ENCODE measurements at regions not wholly inside any gene's neighbourhood (a gene's known extent, or its start where the extent isn't known, plus 50 kb on each side); places are given as distances from the start of the nearest gene placed in this dataset.
"Not testable (repeated sequence)": the region's sequence is repeated elsewhere in the genome, so short reads cannot be mapped to it uniquely, and the experiment has no call there.

GRCh38 chr21:9013502-9014242 lies 1507.7 kb upstream of the TPTE start:
- peaks cover 69% of the 10 kb centered on the region for H3K9me3 Mint-ChIP-seq
- not testable (repeated sequence) for H3K27me3 Mint-ChIP-seq (ENCODE audit: insufficient read depth)

GRCh38 chr21:9014243-9014734 lies 1507.1 kb upstream of the TPTE start:
- not testable (repeated sequence) for H3K4me1 Mint-ChIP-seq (ENCODE audit: low read depth); DNase-seq; H3K4me3 Mint-ChIP-seq; H3K27me3 Mint-ChIP-seq (ENCODE audit: insufficient read depth); H3K27ac Mint-ChIP-seq
- H3K36me3 Mint-ChIP-seq (ENCODE audit: low read depth): peaks cover 19% of the 10 kb centered on the region
- peaks cover 63% of the 10 kb centered on the region for H3K9me3 Mint-ChIP-seq

More at GRCh38 chr21:9013502-9014242, 1507.7 kb upstream of the TPTE start:
- H3K27ac Mint-ChIP-seq; H3K4me1 Mint-ChIP-seq (ENCODE audit: low read depth); DNase-seq; H3K4me3 Mint-ChIP-seq: not testable (repeated sequence)
- peaks cover 19% of the 10 kb centered on the region for H3K36me3 Mint-ChIP-seq (ENCODE audit: low read depth)

- DNase-seq; H3K27me3 Mint-ChIP-seq (ENCODE audit: insufficient read depth); H3K4me1 Mint-ChIP-seq (ENCODE audit: low read depth); H3K27ac Mint-ChIP-seq; H3K4me3 Mint-ChIP-seq: not testable (repeated sequence)
- H3K36me3 Mint-ChIP-seq (ENCODE audit: low read depth): peaks cover 15% of the 10 kb centered on the region
- peaks cover 63% of the 10 kb centered on the region for H3K9me3 Mint-ChIP-seq
These were observed 1505.7 kb upstream of the TPTE start for GRCh38 chr21:9015483-9016197.

DNA sequence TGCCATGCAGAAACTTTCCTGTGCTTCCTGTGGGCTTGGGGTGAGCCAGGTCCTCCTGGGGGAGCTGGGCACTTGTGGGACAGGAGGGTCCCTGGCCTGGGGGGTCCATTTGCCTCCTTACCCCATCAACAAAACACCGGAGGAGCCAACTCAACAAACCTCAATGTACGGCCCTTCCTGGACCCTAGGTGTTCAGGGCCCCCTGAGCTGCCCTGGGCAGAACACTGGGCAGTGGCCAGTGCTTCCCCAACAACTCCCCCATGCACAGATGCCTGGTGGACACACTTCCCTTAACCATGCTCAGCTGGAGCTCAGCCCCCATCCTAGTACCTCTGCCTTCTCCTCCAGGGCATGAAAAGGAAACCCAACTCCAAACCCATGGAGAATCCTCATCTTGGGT lies 1504.2 kb upstream of the TPTE start:
- peaks cover 57% of the 10 kb centered on the region for H3K9me3 Mint-ChIP-seq
- DNase-seq; H3K27ac Mint-ChIP-seq; H3K4me1 Mint-ChIP-seq (ENCODE audit: low read depth); H3K27me3 Mint-ChIP-seq (ENCODE audit: insufficient read depth); H3K4me3 Mint-ChIP-seq: not testable (repeated sequence)
- peaks cover 15% of the 10 kb centered on the region for H3K36me3 Mint-ChIP-seq (ENCODE audit: low read depth)

GRCh38 chr21:9018731-9019253 lies 1502.6 kb upstream of the TPTE start:
- not testable (repeated sequence) for H3K27ac Mint-ChIP-seq; H3K36me3 Mint-ChIP-seq (ENCODE audit: low read depth); H3K4me1 Mint-ChIP-seq (ENCODE audit: low read depth); H3K27me3 Mint-ChIP-seq (ENCODE audit: insufficient read depth); DNase-seq; H3K4me3 Mint-ChIP-seq
- H3K9me3 Mint-ChIP-seq: peaks cover 41% of the 10 kb centered on the region

- not testable (repeated sequence) for H3K4me1 Mint-ChIP-seq (ENCODE audit: low read depth); H3K27ac Mint-ChIP-seq; H3K36me3 Mint-ChIP-seq (ENCODE audit: low read depth); H3K4me3 Mint-ChIP-seq; DNase-seq; H3K27me3 Mint-ChIP-seq (ENCODE audit: insufficient read depth)
- peaks cover 51% of the 10 kb centered on the region for H3K9me3 Mint-ChIP-seq
These were observed 1497.2 kb upstream of the TPTE start for GRCh38 chr21:9024006-9024767.

- H3K27me3 Mint-ChIP-seq (ENCODE audit: insufficient read depth); H3K36me3 Mint-ChIP-seq (ENCODE audit: low read depth); H3K4me1 Mint-ChIP-seq (ENCODE audit: low read depth); H3K4me3 Mint-ChIP-seq; H3K27ac Mint-ChIP-seq; DNase-seq: not testable (repeated sequence)
- H3K9me3 Mint-ChIP-seq: peaks cover 47% of the 10 kb centered on the region
- TF ChIP-seq, protein P1, sequence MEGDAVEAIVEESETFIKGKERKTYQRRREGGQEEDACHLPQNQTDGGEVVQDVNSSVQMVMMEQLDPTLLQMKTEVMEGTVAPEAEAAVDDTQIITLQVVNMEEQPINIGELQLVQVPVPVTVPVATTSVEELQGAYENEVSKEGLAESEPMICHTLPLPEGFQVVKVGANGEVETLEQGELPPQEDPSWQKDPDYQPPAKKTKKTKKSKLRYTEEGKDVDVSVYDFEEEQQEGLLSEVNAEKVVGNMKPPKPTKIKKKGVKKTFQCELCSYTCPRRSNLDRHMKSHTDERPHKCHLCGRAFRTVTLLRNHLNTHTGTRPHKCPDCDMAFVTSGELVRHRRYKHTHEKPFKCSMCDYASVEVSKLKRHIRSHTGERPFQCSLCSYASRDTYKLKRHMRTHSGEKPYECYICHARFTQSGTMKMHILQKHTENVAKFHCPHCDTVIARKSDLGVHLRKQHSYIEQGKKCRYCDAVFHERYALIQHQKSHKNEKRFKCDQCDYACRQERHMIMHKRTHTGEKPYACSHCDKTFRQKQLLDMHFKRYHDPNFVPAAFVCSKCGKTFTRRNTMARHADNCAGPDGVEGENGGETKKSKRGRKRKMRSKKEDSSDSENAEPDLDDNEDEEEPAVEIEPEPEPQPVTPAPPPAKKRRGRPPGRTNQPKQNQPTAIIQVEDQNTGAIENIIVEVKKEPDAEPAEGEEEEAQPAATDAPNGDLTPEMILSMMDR (IDR thresholded peaks at IDR 0.05): peak; percentile 17; the same call in 1 of the 2 replicates
These were observed 1494.5 kb upstream of the TPTE start for GRCh38 chr21:9026729-9027416.

- H3K4me1 Mint-ChIP-seq (ENCODE audit: low read depth); H3K27me3 Mint-ChIP-seq (ENCODE audit: insufficient read depth); DNase-seq; H3K27ac Mint-ChIP-seq; H3K4me3 Mint-ChIP-seq; H3K36me3 Mint-ChIP-seq (ENCODE audit: low read depth): not testable (repeated sequence)
- H3K9me3 Mint-ChIP-seq: peaks cover 47% of the 10 kb centered on the region
These were observed 1494.0 kb upstream of the TPTE start for GRCh38 chr21:9027417-9027800.

DNA sequence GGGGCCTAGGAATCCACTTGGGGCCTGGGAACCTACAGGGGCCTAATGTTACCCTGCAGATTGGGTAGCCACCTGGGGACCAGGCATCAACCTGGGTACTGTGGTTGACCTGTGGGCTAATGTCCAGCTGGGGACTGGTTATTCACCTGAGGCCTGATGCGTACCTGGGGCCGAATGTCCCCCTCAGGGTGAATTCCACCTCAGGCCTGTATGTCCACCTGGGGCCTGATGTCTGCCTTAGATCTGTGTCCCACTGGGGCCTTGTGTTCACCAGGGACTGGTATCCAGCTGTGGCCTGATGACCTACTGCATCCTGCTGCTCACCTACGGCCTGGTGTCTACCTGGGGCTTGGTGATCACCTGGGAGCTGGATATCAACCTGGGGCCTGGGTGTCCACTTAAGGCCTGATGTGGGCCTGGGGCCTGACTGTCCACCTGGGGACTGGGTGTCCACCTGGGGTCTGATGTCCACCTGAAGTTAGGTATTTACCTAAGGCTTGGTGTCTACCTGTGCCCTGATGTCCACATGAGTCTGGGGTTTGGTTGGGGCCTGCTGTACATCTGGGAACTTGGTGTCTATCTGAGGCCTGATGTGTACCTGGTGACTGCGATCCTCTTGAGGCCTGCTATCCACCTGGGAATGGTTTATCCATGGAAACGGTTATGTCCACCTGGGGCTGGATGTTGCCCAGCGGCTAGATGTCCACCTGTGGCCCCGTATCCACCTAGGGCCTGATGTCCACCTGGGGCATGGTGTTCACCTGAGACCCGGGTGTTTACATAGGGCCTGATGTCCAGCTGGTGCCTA lies 1492.6 kb upstream of the TPTE start:
- H3K27ac Mint-ChIP-seq; H3K4me1 Mint-ChIP-seq (ENCODE audit: low read depth); H3K27me3 Mint-ChIP-seq (ENCODE audit: insufficient read depth); H3K4me3 Mint-ChIP-seq; H3K36me3 Mint-ChIP-seq (ENCODE audit: low read depth); DNase-seq: not testable (repeated sequence)
- peaks cover 54% of the 10 kb centered on the region for H3K9me3 Mint-ChIP-seq

DNA sequence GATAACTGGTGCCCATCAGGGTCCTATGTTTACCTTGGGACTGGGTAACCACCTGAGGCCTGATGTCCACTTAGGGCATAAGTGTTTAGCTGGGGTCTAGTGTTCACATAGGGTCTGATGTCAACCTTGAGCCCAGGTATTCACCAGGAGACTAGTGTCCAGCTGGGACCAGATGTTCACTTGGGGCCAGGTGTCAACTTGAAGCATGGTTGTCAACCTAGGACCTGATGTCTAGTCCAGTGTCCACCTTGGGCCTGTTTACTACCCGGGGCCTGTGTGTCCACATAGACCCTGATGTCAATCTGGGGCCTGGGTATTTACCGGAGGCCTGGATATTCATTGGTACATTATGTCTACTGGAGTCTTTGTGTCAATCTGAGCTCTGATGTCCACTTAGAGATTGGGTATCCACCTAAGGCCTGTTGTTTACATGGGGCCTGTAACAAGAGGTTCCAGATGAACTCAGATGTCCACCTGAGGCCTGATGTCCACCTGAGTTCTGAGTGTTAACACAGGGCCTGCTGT lies 1491.2 kb upstream of the TPTE start:
- peaks cover 58% of the 10 kb centered on the region for H3K9me3 Mint-ChIP-seq
- not testable (repeated sequence) for H3K4me1 Mint-ChIP-seq (ENCODE audit: low read depth); H3K36me3 Mint-ChIP-seq (ENCODE audit: low read depth); DNase-seq; H3K27ac Mint-ChIP-seq; H3K4me3 Mint-ChIP-seq; H3K27me3 Mint-ChIP-seq (ENCODE audit: insufficient read depth)
